ENCODE measurements at regions not wholly inside any gene's neighbourhood (a gene's known extent, or its start where the extent isn't known, plus 50 kb on each side); places are given as distances from the start of the nearest gene placed in this dataset.

DNA sequence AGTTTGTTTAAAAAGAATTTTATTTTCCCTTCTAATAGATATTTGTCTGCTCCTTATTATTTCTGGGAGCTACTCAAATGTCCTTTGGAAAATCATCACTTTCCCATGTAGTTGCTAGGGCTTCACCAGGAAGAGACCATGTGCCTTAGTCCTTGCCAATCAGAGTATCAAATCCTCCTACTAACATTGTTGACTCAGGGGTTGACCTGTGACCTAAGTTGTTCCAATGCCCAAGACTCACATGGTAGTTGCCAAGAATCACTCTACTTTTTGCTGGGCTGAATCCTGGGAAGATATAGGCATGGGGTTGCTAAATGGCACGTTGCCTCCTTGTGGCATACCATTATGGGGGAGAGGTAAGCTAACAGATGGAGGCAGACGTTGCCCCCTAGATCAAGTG, 58.2 kb upstream of the FOXD3 start:
- TF ChIP-seq SUZ12 (IDR thresholded peaks at IDR 0.05; ENCODE audit: extremely low read depth, insufficient read depth, insufficient read length) (no peak), YY1 (IDR thresholded peaks at IDR 0.05; ENCODE audit: insufficient read depth, insufficient read length) (no peak), ZNF274 (IDR thresholded peaks at IDR 0.05; ENCODE audit: low read depth, low read length) (no peak)

All from NT2/D1 (cell line).